WI38 (cell line): ENCODE measurements at regions not wholly inside any gene's neighbourhood (a gene's known extent, or its start where the extent isn't known, plus 50 kb on each side); places are given as distances from the start of the nearest gene placed in this dataset.

Experiments used
- H3K4me3 ChIP-seq: 2 replicates; pipeline ENCODE4 v1.5.1; 2011; ENCODE audit warnings: low read depth, mild to moderate bottlenecking, control low read depth, low read length
- TF ChIP-seq, protein P1 (sequence below): IDR thresholded peaks from 2 replicates; pipeline ENCODE4 v1.5.1; 2012; ENCODE audit warnings: low read depth, mild to moderate bottlenecking, control low read depth, low read length

DNA sequence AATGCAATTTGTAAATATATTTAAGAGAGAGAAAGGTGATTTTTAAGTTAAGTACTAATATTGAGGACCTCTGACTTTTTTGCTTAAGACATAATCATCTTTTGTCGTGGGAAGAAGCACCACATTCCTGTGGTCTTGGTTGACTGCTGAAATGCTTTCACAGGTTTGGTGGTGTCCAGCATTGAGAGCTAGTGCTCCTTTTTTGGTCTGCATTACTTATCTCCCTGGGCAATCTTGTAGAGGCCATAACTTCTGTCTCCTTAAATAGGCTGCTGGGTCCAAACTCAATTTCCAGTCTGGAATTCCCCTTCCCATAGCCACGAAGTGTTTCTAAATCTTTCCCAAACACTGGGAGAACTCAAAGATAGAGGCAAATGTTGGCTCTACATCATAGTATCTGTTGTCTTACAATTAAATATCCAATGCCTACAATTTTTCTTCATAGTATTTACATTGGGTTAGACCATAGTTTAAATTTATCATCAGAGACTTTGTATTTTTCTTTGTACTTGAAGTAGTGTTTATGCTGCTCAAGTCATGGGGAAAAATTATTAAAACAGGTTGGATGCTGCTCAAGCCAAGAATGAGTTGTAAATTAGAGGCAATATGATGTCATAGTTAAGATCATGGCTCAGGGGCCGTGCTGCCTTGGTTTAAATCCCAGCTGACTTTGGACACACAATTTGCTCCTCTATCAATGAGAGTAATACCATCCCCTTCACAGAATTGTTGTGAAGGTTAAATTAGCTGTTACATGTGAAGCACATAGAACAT is 105.6 kb downstream of the POSTN start:
- H3K4me3 ChIP-seq: no peak overlapping the region
- TF ChIP-seq, protein P1, sequence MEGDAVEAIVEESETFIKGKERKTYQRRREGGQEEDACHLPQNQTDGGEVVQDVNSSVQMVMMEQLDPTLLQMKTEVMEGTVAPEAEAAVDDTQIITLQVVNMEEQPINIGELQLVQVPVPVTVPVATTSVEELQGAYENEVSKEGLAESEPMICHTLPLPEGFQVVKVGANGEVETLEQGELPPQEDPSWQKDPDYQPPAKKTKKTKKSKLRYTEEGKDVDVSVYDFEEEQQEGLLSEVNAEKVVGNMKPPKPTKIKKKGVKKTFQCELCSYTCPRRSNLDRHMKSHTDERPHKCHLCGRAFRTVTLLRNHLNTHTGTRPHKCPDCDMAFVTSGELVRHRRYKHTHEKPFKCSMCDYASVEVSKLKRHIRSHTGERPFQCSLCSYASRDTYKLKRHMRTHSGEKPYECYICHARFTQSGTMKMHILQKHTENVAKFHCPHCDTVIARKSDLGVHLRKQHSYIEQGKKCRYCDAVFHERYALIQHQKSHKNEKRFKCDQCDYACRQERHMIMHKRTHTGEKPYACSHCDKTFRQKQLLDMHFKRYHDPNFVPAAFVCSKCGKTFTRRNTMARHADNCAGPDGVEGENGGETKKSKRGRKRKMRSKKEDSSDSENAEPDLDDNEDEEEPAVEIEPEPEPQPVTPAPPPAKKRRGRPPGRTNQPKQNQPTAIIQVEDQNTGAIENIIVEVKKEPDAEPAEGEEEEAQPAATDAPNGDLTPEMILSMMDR: no peak

DNA sequence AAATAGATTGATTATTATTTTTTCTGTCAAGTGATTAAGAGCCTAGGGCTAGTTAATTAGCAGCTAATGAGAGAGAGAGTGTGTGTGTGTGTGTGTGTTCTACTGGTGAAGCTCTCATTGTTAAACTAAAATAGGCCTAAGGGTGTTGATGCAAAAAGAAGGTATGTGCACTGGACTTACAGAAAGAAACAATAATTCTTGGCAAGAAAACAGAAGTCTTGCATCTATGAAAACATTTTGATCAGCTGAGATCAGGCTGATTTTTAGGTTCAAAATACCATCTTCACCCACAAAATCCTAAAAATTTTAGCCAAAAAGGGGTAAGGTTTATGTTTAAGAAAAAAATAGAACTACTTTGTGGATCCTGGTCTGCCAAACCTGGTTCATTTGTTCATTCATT is 106.5 kb downstream of the POSTN start:
- TF ChIP-seq, protein P1: no peak
- H3K4me3 ChIP-seq: no peak overlapping the region

DNA sequence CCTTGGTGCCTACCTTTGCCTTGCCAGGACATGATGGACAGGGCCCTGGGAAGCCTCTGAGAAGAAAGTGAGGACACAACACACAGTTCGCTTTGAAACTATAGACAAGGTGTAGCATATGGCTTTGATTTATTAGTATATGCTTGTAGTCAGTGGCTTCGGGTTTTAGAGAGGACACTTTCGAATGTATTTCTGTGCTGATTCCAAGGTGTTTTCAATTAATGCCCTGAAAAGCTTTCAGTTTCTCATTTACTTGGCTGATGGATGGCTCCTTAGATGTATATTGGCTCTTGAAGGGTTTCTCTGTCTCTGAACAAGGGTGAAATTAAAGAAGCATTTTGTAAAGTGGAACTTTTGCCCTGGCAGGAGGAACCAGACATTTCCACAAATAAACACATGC is 106.9 kb downstream of the POSTN start:
- TF ChIP-seq, protein P1: no peak

DNA sequence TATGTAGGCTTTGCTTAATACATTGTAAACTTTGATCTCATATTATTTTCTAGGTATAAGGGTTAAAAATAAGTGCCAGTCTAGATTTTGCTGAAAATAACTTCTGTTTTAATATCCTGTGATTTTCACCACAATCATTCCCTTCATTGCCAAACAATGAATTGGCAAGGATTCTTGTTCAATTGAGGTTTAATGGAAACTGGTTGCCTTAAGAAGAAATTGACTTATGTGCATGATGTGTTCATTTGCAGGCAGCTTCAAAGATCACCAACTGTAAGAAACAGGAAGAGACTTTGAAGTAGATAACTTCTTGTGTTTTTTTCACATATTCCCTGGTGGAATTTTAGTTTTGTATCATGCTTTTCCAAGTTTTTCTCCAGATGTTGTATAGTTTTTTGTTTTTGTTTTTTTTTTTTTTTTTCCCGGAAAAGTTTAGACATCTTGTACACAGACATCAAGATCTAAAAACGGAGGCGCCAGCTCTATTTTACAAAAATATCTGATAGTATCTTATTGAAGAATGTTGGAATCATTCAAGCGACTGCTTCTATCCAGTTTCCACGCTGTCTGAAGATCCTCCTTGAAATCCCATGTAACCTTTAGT is 108.3 kb downstream of the POSTN start:
- TF ChIP-seq, protein P1: no peak
- no peak overlapping the region for H3K4me3 ChIP-seq

More for the DNA sequence above, 106.9 kb downstream of the POSTN start:
- no peak overlapping the region for H3K4me3 ChIP-seq

DNA sequence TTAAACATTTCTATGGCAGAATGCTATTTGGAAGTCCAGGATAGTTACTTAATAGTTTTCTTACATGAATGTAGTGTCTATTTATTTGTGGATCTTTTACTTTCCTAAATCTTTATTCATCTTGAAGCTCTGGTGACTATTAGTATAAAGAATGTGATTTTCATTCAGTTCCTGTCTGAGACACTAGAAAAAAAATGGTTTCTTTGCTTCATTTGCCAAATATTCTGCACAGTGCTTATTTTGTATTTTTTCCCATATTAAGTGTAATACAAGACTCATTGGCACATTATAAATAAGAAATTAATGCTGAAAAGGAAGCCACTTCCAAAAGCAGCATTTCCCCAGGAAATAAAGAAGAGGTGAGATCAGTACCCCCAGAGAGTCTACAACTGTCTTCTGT is 109.8 kb downstream of the POSTN start:
- no peak overlapping the region for H3K4me3 ChIP-seq
- TF ChIP-seq, protein P1: no peak

DNA sequence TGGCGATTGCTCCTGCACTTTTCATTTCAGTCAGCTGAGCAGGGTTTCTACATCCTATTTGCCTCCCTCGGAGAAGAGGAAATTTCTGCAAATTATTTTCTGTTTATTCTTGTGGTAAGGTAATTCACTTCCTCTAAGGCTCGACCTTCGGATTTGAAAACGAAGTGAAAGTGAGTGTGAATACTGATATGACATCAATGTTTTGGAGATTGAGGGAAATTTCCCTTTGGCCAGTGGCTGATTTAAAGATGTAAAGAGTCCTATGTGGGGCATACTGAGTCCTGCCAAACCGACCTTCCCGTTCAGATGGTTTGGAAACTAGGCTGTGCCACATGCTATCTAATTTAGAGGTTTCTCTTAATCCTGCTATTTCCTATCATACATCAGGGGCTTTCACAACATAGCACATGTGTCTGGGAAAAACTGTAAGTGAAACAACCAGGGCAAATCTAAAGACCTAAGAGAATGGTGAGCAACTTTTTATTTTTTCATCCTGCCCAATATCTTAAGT is 112.3 kb downstream of the POSTN start:
- peak overlapping the region; percentile 2; the same call in 1 of the 2 replicates for H3K4me3 ChIP-seq
- TF ChIP-seq, protein P1: no peak

DNA sequence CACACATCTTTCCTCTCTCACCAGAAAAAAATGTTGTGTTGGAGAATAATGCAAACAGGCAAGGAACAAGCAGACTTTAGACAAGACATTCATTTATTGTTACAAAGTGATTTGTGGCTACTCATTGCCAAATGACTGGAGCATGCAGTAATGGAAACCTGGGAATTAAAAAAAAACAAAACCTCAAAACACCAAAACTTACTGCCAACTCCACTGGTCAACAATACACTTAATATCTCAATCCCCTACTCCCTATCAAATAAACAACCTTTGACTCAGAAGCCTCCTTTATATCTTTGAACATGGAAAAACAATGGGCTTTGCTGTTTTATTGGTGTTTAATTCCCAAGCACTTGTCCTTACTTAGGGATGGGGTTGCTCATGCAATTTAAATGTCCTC is 112.8 kb downstream of the POSTN start:
- TF ChIP-seq, protein P1: no peak
- peak overlapping the region; percentile 2; the same call in 1 of the 2 replicates for H3K4me3 ChIP-seq
